Renal cortical epithelial cell (primary cell): ENCODE measurements at regions not wholly inside any gene's neighbourhood (a gene's known extent, or its start where the extent isn't known, plus 50 kb on each side); places are given as distances from the start of the nearest gene placed in this dataset.
A peak's percentile ranks its signal among the peaks of the same experiment; 100 is the strongest.
"Not testable (repeated sequence)": the region's sequence is repeated elsewhere in the genome, so short reads cannot be mapped to it uniquely, and the experiment has no call there.

Experiments
- DNase-seq: peaks from one replicate; pipeline ENCODE4 v3.0.0-alpha.2; 2011; ENCODE audit warnings: low read depth

GRCh38 chr6:2611092-2611491 lies 139.6 kb downstream of the MYLK4 start:
- DNase-seq = no peak

- DNase-seq = no peak
Observed at GRCh38 chr6:2608503-2608902, 142.2 kb downstream of the MYLK4 start.

- DNase-seq = no peak
Observed at GRCh38 chr6:2600363-2600762, 150.4 kb downstream of the MYLK4 start.

- DNase-seq = no peak
Observed at GRCh38 chr6:2599817-2600216, 150.9 kb downstream of the MYLK4 start.

DNA sequence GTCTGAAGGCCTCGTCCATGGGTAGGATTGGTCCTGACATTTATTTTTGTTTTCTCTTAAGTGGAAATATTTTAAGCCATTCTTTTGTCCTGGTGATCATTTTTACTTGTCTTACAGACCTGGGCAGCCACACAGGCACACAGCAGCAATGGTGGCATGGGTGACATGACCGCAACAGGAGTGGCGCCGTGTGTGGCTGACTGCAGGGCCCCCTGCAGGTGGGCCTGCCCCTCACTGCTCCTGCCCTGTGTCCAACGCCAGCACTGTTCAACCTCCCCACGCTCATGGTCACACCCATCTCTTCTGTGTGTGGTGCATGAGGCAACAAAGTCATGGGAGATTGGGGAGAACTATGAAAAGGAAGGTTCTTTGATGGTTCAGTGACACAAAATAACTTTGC lies 151.9 kb downstream of the MYLK4 start:
- no peak for DNase-seq

DNA sequence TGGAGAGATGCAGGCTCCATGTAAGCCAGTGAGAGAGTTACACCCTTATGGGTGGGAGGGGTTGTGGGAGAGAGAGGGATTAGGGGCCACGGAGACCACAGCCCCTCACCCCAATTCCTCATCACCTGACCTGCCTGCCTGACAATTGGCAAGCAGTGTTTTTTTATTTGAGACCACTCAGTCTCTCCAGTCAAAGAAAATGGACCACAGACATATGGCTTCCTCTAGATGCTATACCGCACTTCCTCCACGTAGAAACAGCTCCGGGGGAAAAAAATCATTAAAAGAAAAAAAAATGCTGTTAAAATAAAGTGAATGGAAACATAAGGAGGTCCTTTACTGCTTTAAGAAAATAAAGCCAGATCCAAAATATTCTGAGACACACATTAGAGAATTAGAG lies 152.7 kb downstream of the MYLK4 start:
- no peak for DNase-seq

DNA sequence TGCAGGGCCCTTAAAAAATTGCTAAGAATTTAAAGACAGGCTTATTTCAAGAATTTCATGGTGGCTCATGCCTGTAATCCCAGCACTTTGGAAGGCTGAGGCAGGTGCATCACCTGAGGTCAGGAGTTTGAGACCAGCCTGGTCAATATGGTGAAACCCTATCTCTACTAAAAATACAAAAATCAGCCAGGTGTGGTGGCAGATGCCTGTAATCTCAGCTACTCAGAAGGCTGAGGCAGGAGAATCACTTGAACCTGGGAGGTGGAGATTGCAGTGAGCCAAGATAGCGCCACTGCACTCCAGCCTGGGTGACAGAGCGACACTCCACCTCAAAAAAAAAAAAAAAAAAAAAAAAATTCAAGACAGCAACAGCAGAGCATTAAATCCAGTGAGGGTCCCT lies 153.3 kb downstream of the MYLK4 start:
- DNase-seq = not testable (repeated sequence)

DNA sequence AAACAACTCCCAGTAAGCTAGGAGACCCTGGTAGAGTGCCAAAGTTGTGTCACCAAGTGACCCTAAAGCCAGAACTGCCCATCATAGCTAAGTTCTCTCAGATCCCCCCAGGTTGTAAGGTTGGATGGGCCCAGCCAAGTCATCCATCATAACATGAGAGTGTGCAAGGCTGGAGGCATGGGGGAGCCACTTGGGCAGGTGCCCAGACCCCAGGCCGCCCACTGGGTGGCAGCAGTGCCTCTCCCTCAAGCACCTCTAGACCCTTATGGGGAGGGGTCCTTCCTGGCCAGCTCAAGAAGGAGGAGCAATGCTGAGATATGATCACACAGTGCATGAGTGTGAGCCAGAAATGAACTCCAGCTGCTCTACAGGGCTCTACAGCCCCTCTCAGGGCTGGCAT lies 154.5 kb downstream of the MYLK4 start:
- no peak for DNase-seq

GRCh38 chr6:2594868-2595267 lies 155.9 kb downstream of the MYLK4 start:
- DNase-seq = no peak

DNA sequence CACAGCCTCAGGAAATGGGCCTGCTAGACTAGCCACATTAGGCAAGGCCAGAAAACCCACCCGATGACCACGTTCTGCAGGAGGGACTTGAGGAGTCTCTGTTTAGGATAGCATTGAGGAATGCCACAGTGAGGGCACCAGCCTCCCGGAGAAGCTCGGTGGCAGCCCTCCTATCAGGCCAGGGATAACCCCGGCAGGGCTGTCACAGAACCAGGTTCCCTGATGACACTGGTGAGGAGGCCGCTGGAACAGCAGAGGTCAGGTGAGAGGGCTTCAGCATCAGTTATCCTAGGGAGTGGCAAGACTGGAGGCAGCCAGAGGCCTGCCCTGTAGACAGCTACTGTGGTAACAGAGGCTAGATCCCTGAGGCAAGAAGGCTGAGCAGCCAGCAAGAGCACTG lies 157.6 kb downstream of the MYLK4 start:
- no peak for DNase-seq

DNA sequence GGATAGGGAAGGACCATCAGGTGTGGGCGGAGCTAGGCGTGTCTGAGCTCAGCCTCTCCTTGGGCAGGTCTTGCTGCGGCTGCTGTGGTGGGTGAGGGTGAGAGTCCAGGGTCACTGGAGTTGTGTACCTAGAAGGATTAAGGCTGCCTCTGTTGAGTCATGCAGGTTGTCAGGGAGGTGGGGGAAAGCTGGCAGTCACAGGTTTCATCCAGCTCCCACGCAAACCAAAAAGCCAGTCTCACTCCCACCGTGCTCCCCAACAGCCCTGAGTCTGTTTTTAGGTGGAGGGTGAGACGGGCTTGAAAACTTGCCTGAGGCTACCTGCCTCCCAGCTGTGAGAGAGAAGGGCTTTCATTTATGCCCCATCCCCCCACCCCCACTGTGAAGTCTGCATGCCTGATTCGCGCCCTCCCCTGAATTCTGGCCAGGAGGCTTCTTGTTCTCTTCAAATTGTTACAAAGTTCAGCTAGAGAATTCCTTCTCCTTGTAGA lies 161.5 kb downstream of the MYLK4 start:
- peak; percentile 40 for DNase-seq

DNA sequence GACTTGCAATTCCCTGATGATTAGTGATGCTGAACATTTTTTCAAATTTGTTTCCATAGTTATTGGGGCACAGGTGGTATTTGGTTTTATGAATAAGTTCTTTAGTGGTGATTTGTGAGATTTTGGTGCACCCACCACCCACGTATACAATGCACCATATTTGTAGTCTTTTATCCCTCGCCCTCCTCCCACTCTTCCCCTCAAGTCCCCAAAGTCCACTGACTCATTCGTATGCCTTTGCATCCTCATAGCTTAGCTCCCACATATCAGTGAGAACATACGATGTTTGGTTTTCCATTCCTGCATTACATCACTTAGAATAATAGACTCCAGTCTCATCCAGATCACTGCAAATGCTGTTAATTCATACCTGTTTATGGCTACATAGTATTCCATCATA lies 167.3 kb downstream of the MYLK4 start:
- no peak for DNase-seq

DNA sequence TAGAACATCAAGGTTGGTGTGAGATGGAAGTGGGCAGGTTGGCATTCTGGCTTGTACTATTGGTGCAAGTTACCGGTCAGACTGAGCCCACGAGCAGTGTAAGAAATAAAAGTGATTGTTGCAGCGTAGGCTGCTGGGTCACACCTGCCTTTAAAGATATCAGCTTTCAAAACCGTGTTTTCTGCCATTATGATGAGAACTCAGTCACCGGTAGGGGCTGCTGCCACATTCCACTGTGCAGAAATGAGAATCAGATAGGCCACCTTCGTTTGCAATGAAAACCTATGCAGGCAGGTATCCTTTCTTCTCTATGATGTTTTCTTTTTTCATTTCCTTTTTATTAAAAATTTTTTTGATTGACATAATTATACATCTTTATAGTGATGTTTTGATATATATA lies 168.5 kb downstream of the MYLK4 start:
- DNase-seq = no peak

- DNase-seq = no peak
Observed at GRCh38 chr6:2581611-2582010, 169.1 kb downstream of the MYLK4 start.

DNA sequence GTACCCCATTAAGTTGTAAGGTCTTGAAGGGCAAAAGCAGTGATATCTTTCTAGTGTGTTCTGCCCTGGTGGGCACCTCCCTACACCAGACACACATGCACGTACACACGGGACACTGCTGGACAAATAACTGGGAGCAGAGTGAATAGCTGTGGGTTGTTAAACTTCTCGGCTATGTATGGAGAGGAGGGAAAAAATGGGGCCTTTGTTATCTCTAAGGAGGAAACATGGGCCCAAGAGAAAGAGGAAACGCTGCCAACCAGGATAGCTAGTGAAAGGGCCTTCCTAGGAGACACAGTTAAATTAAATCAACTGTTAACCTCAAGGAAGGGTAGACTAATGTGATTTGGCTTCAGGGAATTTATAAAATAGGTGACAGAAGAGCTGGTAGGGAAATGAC lies 169.7 kb downstream of the MYLK4 start:
- DNase-seq = no peak

- no peak for DNase-seq
Observed at GRCh38 chr6:2579804-2580570, 170.7 kb downstream of the MYLK4 start.

DNA sequence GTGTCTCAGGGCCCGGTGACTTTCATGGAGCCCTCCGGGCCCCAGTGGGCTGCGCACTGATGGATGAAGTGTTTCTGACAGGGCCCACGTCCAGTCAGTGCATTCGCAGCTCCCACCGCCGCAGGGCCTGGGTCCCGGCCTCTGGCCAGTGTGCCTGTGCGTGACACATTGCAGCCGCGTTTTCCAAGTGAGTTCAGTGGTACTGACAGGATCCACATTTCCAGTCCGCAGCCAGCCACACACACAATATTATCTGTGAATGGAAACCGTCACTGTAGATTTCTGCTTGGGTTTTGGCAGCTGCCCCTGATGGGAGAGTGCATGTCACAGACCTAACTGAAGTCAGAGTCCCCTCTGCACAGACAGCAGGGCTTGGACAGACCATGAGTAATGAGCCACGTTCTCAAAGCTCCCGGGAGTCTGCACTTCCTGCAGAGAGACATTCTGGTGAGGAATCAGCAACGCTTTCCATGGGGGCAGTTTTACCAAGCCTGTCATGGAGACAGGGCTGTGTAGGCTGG lies 171.4 kb downstream of the MYLK4 start:
- no peak for DNase-seq

DNA sequence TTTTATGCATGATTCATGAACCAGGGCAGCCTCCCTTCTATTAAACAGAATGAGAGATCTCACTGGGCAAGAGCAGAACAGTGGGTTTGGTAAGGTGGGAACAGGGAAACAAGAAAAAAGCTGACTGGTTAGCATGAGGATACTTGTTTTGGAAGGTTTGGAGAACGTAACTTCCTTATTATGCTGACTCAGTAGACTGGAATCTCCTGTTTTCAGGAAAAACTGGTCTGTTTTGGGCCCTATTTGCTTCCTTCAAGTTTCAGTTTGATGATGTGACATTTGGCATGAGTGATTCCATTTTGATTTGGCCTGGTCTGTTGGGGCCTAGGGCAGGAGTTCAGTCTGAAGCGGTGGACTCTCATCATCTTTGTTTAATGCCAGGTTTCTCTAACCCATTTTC lies 172.0 kb downstream of the MYLK4 start:
- DNase-seq = peak; percentile 47

DNA sequence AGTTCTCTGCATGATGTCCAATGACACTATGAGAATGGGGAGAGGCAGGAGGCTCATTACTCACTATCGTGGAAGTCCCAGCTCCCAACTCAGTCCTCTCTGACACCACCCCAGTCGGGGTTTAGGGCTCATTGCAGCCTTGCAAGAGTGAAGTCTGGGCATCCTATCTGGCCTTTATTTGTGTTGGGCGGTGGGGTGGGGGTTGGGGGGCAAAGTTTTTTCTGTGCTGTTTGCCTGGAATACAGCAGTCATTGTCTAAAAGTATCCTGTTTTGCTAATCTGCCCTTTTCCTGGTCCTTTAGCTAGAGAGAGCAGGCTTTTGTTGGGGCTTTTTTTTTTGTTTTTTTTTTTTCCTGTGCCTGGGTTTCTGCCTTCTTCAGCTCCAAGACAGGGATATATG lies 174.2 kb downstream of the MYLK4 start:
- no peak for DNase-seq

- no peak for DNase-seq
Observed at GRCh38 chr6:2575236-2575635, 175.5 kb downstream of the MYLK4 start.

GRCh38 chr6:2569420-2569819 lies 181.3 kb downstream of the MYLK4 start:
- not testable (repeated sequence) for DNase-seq

DNA sequence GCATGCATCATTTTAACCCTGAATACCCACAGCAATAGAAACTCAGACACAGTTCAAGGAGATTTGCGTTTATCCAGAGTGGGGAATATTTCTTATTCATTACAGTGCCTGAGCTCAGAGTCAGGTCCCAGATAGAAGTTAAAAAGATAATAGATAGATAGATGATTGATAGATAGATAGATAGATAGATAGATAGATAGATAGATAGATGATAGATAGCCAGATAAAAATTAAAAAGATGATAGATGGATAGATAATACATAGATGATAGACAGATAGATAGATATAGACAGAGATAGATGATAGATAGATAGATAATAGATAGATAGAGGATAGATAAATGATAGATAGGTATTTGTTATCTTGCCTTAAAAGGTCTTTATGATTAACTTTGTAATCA lies 184.7 kb downstream of the MYLK4 start:
- no peak for DNase-seq

DNA sequence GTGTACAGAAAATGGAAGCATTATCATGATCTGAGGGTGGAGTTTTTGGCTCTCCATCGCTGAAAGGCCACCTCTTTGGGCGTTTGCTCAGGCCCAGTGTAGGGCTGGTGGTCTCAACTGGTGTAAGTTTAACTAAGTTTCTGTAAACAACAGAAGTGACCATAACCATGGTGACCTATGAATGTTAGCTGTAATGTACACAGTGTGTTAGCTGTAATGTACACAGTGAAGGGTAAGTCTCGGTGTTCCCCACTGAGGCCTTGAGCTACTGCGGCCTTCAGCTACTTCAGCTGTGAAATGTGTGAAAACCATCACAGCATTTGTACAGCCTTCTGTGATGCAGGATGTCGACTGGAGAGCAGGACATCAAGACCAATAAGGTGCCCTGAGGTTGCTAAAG lies 185.2 kb downstream of the MYLK4 start:
- no peak for DNase-seq

DNA sequence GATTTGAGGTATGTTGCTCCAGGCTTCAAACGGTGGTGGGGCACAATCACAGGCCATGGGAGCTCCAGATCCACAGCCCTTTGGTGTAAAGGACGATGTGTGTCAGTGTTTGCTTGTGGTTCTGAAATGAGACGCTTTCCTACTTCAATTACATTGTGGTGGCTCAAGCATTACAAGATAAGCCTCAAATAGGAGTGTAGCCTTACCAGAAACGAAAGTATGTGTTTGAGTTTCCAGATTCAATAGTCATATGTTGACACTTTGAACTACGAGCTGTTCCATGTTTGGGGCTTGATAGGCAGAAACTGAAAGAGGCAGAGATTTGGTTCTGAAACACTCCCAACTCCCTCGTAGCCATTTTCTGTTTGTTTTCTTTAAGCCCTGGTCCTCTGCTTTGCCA lies 187.1 kb downstream of the MYLK4 start:
- peak; percentile 29 for DNase-seq
